H1 (cell line): ENCODE measurements at regions not wholly inside any gene's neighbourhood (a gene's known extent, or its start where the extent isn't known, plus 50 kb on each side); places are given as distances from the start of the nearest gene placed in this dataset.
A peak's percentile ranks its signal among the peaks of the same experiment; 100 is the strongest.

Experiments
- CTCF ChIA-PET: fragments of 300-600 bp; sonication (Branson Sonifier 250); formaldehyde crosslinking; loops from one replicate; lab custom pipeline; 2021; ENCODE audit not compliant: partially characterized antibody; lab: Charles Lee
- POLR2A ChIA-PET: fragments of 300-600 bp; sonication (Branson Sonifier 250); formaldehyde crosslinking; loops from one replicate; lab custom pipeline; 2021; ENCODE audit warnings: inconsistent platforms; ENCODE audit not compliant: partially characterized antibody; lab: Charles Lee
- DNase-seq, 2 experiments: peaks; one replicate each; pipeline versions ENCODE4 v3.0.0 to v3.0.0-alpha.2; 2010 to 2022; ENCODE audit warnings: low spot score in 2 of 2, low read depth in 1 of 2, mixed read lengths in 1 of 2
- FAIRE-seq: peaks from 2 replicates; lab custom pipeline; 2011; peaks lifted over from hg19 to GRCh38; lab: Jason Lieb, UNC
- H2AFZ ChIP-seq: 2 replicates; pipeline ENCODE4 v1.8.1; 2012; ENCODE audit warnings: low read length, inconsistent platforms
- H2AK5ac ChIP-seq: 2 replicates; pipeline ENCODE4 v1.6.1; 2013; ENCODE audit warnings: low read depth, low read length
- H2BK120ac ChIP-seq: replicated peaks from 2 replicates; pipeline ENCODE3; 2013; ENCODE audit warnings: low read depth, low read length, inconsistent platforms
- H2BK12ac ChIP-seq: 2 replicates; pipeline ENCODE4 v1.6.1; 2013; ENCODE audit warnings: low read depth, low read length
- H2BK15ac ChIP-seq: 2 replicates; pipeline ENCODE4 v1.6.1; 2013; ENCODE audit warnings: low read length
- H2BK20ac ChIP-seq: 2 replicates; pipeline ENCODE4 v1.6.1; 2013; ENCODE audit warnings: low read length
- H2BK5ac ChIP-seq: 2 replicates; pipeline ENCODE4 v1.6.1; 2013; ENCODE audit warnings: low read depth, low read length
- H3K14ac ChIP-seq: 2 replicates; pipeline ENCODE4 v1.6.1; 2013; ENCODE audit warnings: inconsistent platforms; ENCODE audit not compliant: insufficient read length
- H3K18ac ChIP-seq: 2 replicates; pipeline ENCODE4 v1.6.1; 2013; ENCODE audit warnings: low read length; ENCODE audit errors: extremely low read depth
- H3K23ac ChIP-seq: 2 replicates; pipeline ENCODE4 v1.6.1; 2013; ENCODE audit warnings: inconsistent platforms; ENCODE audit not compliant: insufficient read length
- H3K23me2 ChIP-seq: 2 replicates; pipeline ENCODE4 v1.6.1; 2013; ENCODE audit warnings: low read depth, low read length
- H3K27ac ChIP-seq: 2 replicates; pipeline ENCODE4 v1.6.1; 2011; ENCODE audit warnings: low read depth, low read length, inconsistent platforms
- H3K27me3 ChIP-seq, 4 experiments: replicated peaks in 1 of 4; 1 replicate in 1 of 4; 2 replicates in 3 of 4; pipeline versions ENCODE4 v1.6.1 to v1.8.1; 2011 to 2013; ENCODE audit warnings: low read length in 3 of 4, mild to moderate bottlenecking in 3 of 4, inconsistent platforms in 2 of 4, mixed read lengths in 2 of 4, moderate library complexity in 1 of 4; ENCODE audit not compliant: control insufficient read depth in 3 of 4, insufficient read depth in 3 of 4; ENCODE audit errors: extremely low read depth in 1 of 4
- H3K36me3 ChIP-seq, 4 experiments: 2 replicates each; pipeline versions ENCODE4 v1.6.1 to v1.8.1; 2011 to 2013; ENCODE audit warnings: mild to moderate bottlenecking in 4 of 4, low read length in 3 of 4, moderate library complexity in 2 of 4, control low read depth in 1 of 4, inconsistent platforms in 1 of 4; ENCODE audit not compliant: insufficient read depth in 4 of 4, control insufficient read depth in 2 of 4
- H3K4ac ChIP-seq: replicated peaks from 2 replicates; pipeline ENCODE3; 2013; ENCODE audit warnings: low read length, low read depth, mixed read lengths, inconsistent platforms; ENCODE audit not compliant: insufficient read length
- H3K4me1 ChIP-seq, 4 experiments: replicated peaks in 1 of 4; 1 replicate in 1 of 4; 2 replicates in 3 of 4; pipeline versions ENCODE4 v1.6.1 to v1.8.1; 2011 to 2013; ENCODE audit warnings: low read length in 3 of 4, inconsistent platforms in 2 of 4, mixed read lengths in 1 of 4; ENCODE audit not compliant: insufficient read depth in 4 of 4, control insufficient read depth in 3 of 4
- H3K4me2 ChIP-seq, 2 experiments: 2 replicates each; pipeline versions ENCODE4 v1.6.1 to v1.8.1; 2011 to 2013; ENCODE audit warnings: low read depth in 2 of 2, low read length in 2 of 2, control low read depth in 1 of 2, inconsistent platforms in 1 of 2, mild to moderate bottlenecking in 1 of 2; ENCODE audit not compliant: insufficient read depth in 1 of 2
- H3K4me3 ChIP-seq, 4 experiments: fragments of 200-600, 300-600 bp in 1 of 4; sonication (generic), shearing (Covaris generic), sonication (Bioruptor Twin) in 1 of 4; 2 replicates each; pipeline versions ENCODE4 v1.5.1 to v1.8.1; 2011 to 2016; ENCODE audit warnings: low read length in 4 of 4, low read depth in 3 of 4, control low read depth in 2 of 4, inconsistent platforms in 2 of 4, mild to moderate bottlenecking in 2 of 4, mixed read lengths in 1 of 4, moderate library complexity in 1 of 4; ENCODE audit not compliant: insufficient read depth in 2 of 4; ENCODE audit errors: extremely low read depth in 1 of 4
- H3K56ac ChIP-seq: replicated peaks from 2 replicates; pipeline ENCODE3; 2013; ENCODE audit warnings: low read depth, mild to moderate bottlenecking, mixed read lengths, low read length, inconsistent platforms; ENCODE audit not compliant: insufficient read length
- H3K79me1 ChIP-seq: 2 replicates; pipeline ENCODE4 v1.6.1; 2013; ENCODE audit warnings: low read depth, low read length, control low read depth
- H3K79me2 ChIP-seq, 2 experiments: 2 replicates each; pipeline versions ENCODE4 v1.6.1 to v1.8.1; 2012 to 2013; ENCODE audit warnings: low read length in 2 of 2, mild to moderate bottlenecking in 2 of 2, inconsistent platforms in 1 of 2; ENCODE audit not compliant: insufficient read depth in 2 of 2, control insufficient read depth in 1 of 2
- H3K9ac ChIP-seq, 4 experiments: replicated peaks in 1 of 4; 1 replicate in 1 of 4; 2 replicates in 3 of 4; pipeline versions ENCODE4 v1.6.1 to v1.8.1; 2011 to 2013; ENCODE audit warnings: low read depth in 3 of 4, low read length in 3 of 4, control low read depth in 2 of 4, mild to moderate bottlenecking in 2 of 4, moderate library complexity in 2 of 4, inconsistent platforms in 1 of 4; ENCODE audit errors: extremely low read depth in 1 of 4
- H3K9me3 ChIP-seq, 2 experiments: 2 replicates each; pipeline versions ENCODE4 v1.6.1 to v1.8.1; 2012 to 2013; ENCODE audit warnings: mild to moderate bottlenecking in 2 of 2, moderate library complexity in 2 of 2, control low read depth in 1 of 2, inconsistent platforms in 1 of 2, low read depth in 1 of 2, low read length in 1 of 2, mixed read lengths in 1 of 2; ENCODE audit not compliant: insufficient read depth in 2 of 2
- H4K20me1 ChIP-seq, 2 experiments: replicated peaks in 1 of 2; 2 replicates each; pipeline versions ENCODE3 to v1.8.1; 2011 to 2013; ENCODE audit warnings: inconsistent platforms in 2 of 2, low read length in 2 of 2, mild to moderate bottlenecking in 1 of 2; ENCODE audit not compliant: insufficient read depth in 2 of 2, control insufficient read depth in 1 of 2
- H4K5ac ChIP-seq: 2 replicates; pipeline ENCODE4 v1.6.1; 2013; ENCODE audit warnings: low read length, low read depth, mixed read lengths, inconsistent platforms; ENCODE audit not compliant: insufficient read length
- H4K8ac ChIP-seq: 2 replicates; pipeline ENCODE4 v1.8.0; 2013; ENCODE audit warnings: mild to moderate bottlenecking, moderate library complexity, low read length, inconsistent platforms; ENCODE audit not compliant: insufficient read depth; ENCODE audit errors: extremely low read depth
- H4K91ac ChIP-seq: replicated peaks from 2 replicates; pipeline ENCODE3; 2013; ENCODE audit warnings: low read length, mixed read lengths, inconsistent platforms; ENCODE audit not compliant: insufficient read length
- CBX5 ChIP-seq: fragments of 300-800, 300-1000 bp; sonication (generic); IDR thresholded peaks from 2 replicates; pipeline ENCODE4 v1.7.1; 2016; ENCODE audit warnings: antibody characterized with exemption, low read length, low read depth
- CREB1 ChIP-seq: IDR thresholded peaks from 2 replicates; pipeline ENCODE4 v1.6.1; 2012; ENCODE audit warnings: inconsistent platforms
- EGR1 ChIP-seq: IDR thresholded peaks from 2 replicates; pipeline ENCODE4 v1.6.1; 2011; ENCODE audit warnings: low read depth, low read length, borderline replicate concordance
- HDAC2 ChIP-seq, 2 experiments: fragments of 300-600 bp in 1 of 2; sonication (generic) in 1 of 2; IDR thresholded peaks; 2 replicates each; pipeline ENCODE4 v1.6.1; 2011 to 2012; ENCODE audit warnings: low read depth in 2 of 2, low read length in 2 of 2, mild to moderate bottlenecking in 2 of 2, moderate library complexity in 2 of 2, borderline replicate concordance in 1 of 2, inconsistent platforms in 1 of 2
- HDAC6 ChIP-seq: IDR thresholded peaks from one replicate; pipeline ENCODE4 v1.7.1; 2012; ENCODE audit warnings: low read depth, mild to moderate bottlenecking, inconsistent platforms, low read length, moderate library complexity
- JUND ChIP-seq: IDR thresholded peaks from 2 replicates; pipeline ENCODE4 v1.6.1; 2011; ENCODE audit warnings: mild to moderate bottlenecking, improper control_type of control experiment, low read length
- POLR2AphosphoS5 ChIP-seq: IDR thresholded peaks from 2 replicates; pipeline ENCODE4 v1.6.1; 2011; ENCODE audit warnings: low read depth, low read length
- RNF2 ChIP-seq: fragments of 200-900, 300-1000 bp; sonication (generic); IDR thresholded peaks from 2 replicates; pipeline ENCODE4 v1.7.1; 2016; ENCODE audit warnings: borderline replicate concordance, low read depth, mild to moderate bottlenecking, antibody characterized with exemption, low read length; ENCODE audit not compliant: poor library complexity, severe bottlenecking; ENCODE audit errors: missing control alignments
- SP4 ChIP-seq: IDR thresholded peaks from 2 replicates; pipeline ENCODE4 v1.6.1; 2012; ENCODE audit warnings: low read length, inconsistent platforms
- TAF7 ChIP-seq: optimal IDR thresholded peaks from 2 replicates; pipeline ENCODE3; 2011; ENCODE audit warnings: low read depth, mild to moderate bottlenecking, inconsistent platforms, low read length, moderate library complexity, borderline replicate concordance
- TEAD4 ChIP-seq: IDR thresholded peaks from 2 replicates; pipeline ENCODE4 v1.6.1; 2012; ENCODE audit warnings: low read depth, low read length, inconsistent platforms, mixed read lengths
- ZNF274 ChIP-seq: IDR thresholded peaks from 2 replicates; pipeline ENCODE4 v1.7.0; 2012; ENCODE audit warnings: low read length, borderline replicate concordance; ENCODE audit errors: extremely low read depth
- WGBS, 2 experiments: shearing (Covaris generic) in 1 of 2; methylation state at CpG; one replicate each; pipeline versions ENCODE4 v1.1.6 to v1.1.7; 2013 to 2015; ENCODE audit warnings: low lambda C conversion rate in 2 of 2, mixed read lengths in 2 of 2, inconsistent platforms in 1 of 2, low coverage in 1 of 2, missing lambda C conversion rate in 1 of 2; ENCODE audit not compliant: insufficient replicate concordance in 2 of 2, insufficient coverage in 1 of 2, insufficient read length in 1 of 2; ENCODE audit errors: extremely low coverage in 1 of 2, missing lambda C conversion rate in 1 of 2; 5-methylcytosine and 5-hydroxymethylcytosine counted together
- TF ChIP-seq, protein P1 (sequence below): IDR thresholded peaks from 2 replicates; pipeline ENCODE4 v1.6.1; 2011; ENCODE audit warnings: low read length, improper control_type of control experiment

DNA sequence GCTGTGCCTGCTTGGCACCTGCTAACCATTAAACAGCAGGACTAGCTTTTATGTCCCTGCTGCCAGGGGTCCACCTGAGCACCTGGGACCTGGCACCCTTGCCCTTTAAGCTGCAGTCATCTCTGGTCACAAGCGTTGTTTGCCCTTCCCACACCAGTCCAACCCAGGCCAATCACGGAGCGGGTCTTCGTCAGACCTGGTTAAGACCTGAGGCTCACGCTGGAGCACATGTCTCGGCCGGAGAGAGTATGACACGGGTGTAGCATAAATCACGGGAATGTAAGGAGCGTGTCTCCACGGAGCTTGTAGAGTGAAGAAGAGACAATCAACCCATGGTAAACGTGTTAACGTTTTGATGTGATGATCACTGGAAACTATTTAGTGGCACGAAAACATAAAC is 847.3 kb downstream of the BRD1 start:
- H2BK15ac ChIP-seq, result peak overlapping the region; percentile 92; the same call in 1 of the 2 replicates
- H3K23ac ChIP-seq, result no peak overlapping the region
- H2BK120ac ChIP-seq, result no peak overlapping the region
- POLR2A ChIA-PET, result interaction anchor here (0.5 kb wide), 1 partner anchor 1885 kb away, joined by 3 read pairs; no protein-coding TSS in a partner anchor
- no peak overlapping the region for H3K4me2 ChIP-seq
- H4K5ac ChIP-seq, result no peak overlapping the region
- H3K23me2 ChIP-seq, result peaks cover 5% of the 10 kb centered on the region; the same call in 1 of the 2 replicates
- H3K18ac ChIP-seq, result no peak overlapping the region
- FAIRE-seq (no peak), DNase-seq (no peak)
- no peak overlapping the region for H3K27ac ChIP-seq
- H3K27me3 ChIP-seq, result peaks cover 0 to 2% (median 0%) of the 10 kb centered on the region in 4 experiments; a peak in 1 of 7 replicates
- H2BK12ac ChIP-seq, result peak overlapping the region; percentile 68; the same call in 1 of the 2 replicates
- 0 out of 2 replicates have a peak overlapping the region, but pooled peaks have one; percentile 13 for H2AK5ac ChIP-seq
- H2AFZ ChIP-seq, result no peak overlapping the region
- H3K79me1 ChIP-seq, result no peaks in the 10 kb centered on the region
- H4K20me1 ChIP-seq, result peaks cover 0 to 4% of the 10 kb centered on the region in 2 experiments
- H3K9ac ChIP-seq, result no peak overlapping the region
- H2BK20ac ChIP-seq, result no peak overlapping the region
- no peaks in the 10 kb centered on the region; a peak in 1 of 7 replicates for H3K4me1 ChIP-seq
- no peak overlapping the region for H4K8ac ChIP-seq
- no peaks in the 10 kb centered on the region for H3K36me3 ChIP-seq
- H3K56ac ChIP-seq, result no peak overlapping the region
- WGBS, 2 experiments, result 86% methylated on average over 14 of the region's 14 CpGs; no CpG with 5 or more reads in 1 of the 2 experiments
- H3K4me3 ChIP-seq, result no peak overlapping the region
- H4K91ac ChIP-seq, result no peak overlapping the region
- no peak overlapping the region for H3K14ac ChIP-seq
- no peak overlapping the region for H3K4ac ChIP-seq
- H3K9me3 ChIP-seq, result peaks cover 3 to 4% of the 10 kb centered on the region in 2 experiments; a peak in 2 of 4 replicates
- no peak overlapping the region for H2BK5ac ChIP-seq
- H3K79me2 ChIP-seq, result no peaks in the 10 kb centered on the region
- CTCF ChIA-PET, result interaction anchor here (1.2 to 6.6 kb wide), 5 partner anchors 12 to 325 kb away, joined by 3 to 44 read pairs (median 5); no protein-coding TSS in a partner anchor
- TF ChIP-seq ZNF274 (no peak), SP4 (no peak), JUND (no peak), HDAC2 (IDR thresholded peaks at IDR 0.05; ENCODE audit: borderline replicate concordance in 1 of 2, low read depth in 2 of 2, low read length in 2 of 2) (no peak), EGR1 (no peak), CREB1 (no peak), CBX5 (no peak), TAF7 (no peak), HDAC6 (no peak), TEAD4 (no peak), RNF2 (no peak), POLR2AphosphoS5 (no peak)
- TF ChIP-seq, protein P1, sequence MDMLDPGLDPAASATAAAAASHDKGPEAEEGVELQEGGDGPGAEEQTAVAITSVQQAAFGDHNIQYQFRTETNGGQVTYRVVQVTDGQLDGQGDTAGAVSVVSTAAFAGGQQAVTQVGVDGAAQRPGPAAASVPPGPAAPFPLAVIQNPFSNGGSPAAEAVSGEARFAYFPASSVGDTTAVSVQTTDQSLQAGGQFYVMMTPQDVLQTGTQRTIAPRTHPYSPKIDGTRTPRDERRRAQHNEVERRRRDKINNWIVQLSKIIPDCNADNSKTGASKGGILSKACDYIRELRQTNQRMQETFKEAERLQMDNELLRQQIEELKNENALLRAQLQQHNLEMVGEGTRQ, result no peak
